Progenitor cell of endocrine pancreas (in vitro differentiated cells): ENCODE measurements at regions not wholly inside any gene's neighbourhood (a gene's known extent, or its start where the extent isn't known, plus 50 kb on each side); places are given as distances from the start of the nearest gene placed in this dataset.
"Not testable (repeated sequence)": the region's sequence is repeated elsewhere in the genome, so short reads cannot be mapped to it uniquely, and the experiment has no call there.

Experiments
- DNase-seq: peaks from one replicate; pipeline ENCODE4 v3.0.0; 2021; ENCODE audit warnings: low spot score; ENCODE audit not compliant: unreplicated experiment
- H3K27ac Mint-ChIP-seq: 2 replicates; pipeline ENCODE4 v1.8.0; 2021; ENCODE audit warnings: mild to moderate bottlenecking, moderate library complexity, mixed read lengths
- H3K27me3 Mint-ChIP-seq: 2 replicates; pipeline ENCODE4 v1.8.0; 2021; ENCODE audit warnings: mixed read lengths
- H3K36me3 Mint-ChIP-seq: 2 replicates; pipeline ENCODE4 v1.8.0; 2022; ENCODE audit warnings: mixed read lengths; ENCODE audit not compliant: insufficient read depth
- H3K4me1 Mint-ChIP-seq: 2 replicates; pipeline ENCODE4 v1.8.0; 2021; ENCODE audit warnings: low read depth, mixed read lengths
- H3K4me3 Mint-ChIP-seq: 2 replicates; pipeline ENCODE4 v1.8.0; 2021; ENCODE audit warnings: low read depth, mild to moderate bottlenecking, moderate library complexity, mixed read lengths
- H3K9me3 Mint-ChIP-seq: 2 replicates; pipeline ENCODE4 v1.8.0; 2021; ENCODE audit warnings: low read depth, mixed read lengths
- TF ChIP-seq, protein P1 (sequence below): fragments of 200-600 bp; sonication (generic); IDR thresholded peaks from one replicate; pipeline ENCODE4 v1.5.0; 2021; ENCODE audit warnings: antibody characterized with exemption, mild to moderate bottlenecking; ENCODE audit not compliant: unreplicated experiment

DNA sequence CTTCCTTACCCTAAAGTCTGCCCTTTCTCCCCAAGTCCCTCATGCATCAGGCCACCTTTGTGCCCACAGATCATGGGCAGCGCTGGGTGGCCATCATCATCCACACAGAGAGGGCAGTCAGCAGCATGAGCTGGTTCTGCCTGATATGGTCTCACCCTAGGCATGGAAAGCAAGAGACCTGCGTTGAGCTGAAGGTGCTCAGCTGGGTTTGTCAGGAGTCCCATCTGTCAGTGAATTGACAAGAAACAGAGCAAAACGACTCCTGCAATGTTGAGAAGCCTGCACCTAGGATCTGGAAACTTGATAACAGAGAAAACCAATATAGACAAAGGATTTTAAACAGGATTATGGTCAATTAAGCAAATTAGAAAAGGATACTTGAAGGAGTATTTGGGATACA, 242.7 kb upstream of the PRSS1 start:
- DNase-seq: no peak
- H3K27ac Mint-ChIP-seq: no peak overlapping the region
- H3K4me1 Mint-ChIP-seq: no peaks in the 10 kb centered on the region

DNA sequence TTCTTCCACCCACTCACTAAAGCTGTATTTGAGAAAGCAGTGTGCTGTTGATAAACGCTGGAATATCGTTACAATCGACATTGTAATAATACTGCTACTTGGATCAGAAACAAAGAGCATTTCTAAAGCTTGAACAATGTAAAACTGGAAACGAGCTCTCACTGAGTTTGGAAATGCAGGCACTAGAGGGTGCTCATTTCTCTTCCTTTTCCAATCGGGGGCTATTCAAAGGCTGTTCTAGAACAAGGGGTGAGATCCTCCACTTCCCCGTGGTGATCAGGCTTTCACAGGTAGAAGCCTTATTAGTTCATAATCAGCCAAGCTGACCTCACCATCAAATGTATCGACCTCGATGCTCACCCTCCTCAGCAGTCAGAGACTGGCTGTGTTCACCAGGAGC, 245.3 kb upstream of the PRSS1 start:
- H3K27ac Mint-ChIP-seq, H3K4me3 Mint-ChIP-seq, H3K4me1 Mint-ChIP-seq, H3K36me3 Mint-ChIP-seq, DNase-seq, H3K9me3 Mint-ChIP-seq: not testable (repeated sequence)
- H3K27me3 Mint-ChIP-seq: peaks cover 19% of the 10 kb centered on the region

More for the DNA sequence above, 242.7 kb upstream of the PRSS1 start:
- Mint-ChIP-seq H3K9me3 (no peaks in the 10 kb centered on the region), H3K27me3 (peaks cover 21% of the 10 kb centered on the region), H3K4me3 (no peak overlapping the region), H3K36me3 (no peaks in the 10 kb centered on the region)
- TF ChIP-seq, protein P1, sequence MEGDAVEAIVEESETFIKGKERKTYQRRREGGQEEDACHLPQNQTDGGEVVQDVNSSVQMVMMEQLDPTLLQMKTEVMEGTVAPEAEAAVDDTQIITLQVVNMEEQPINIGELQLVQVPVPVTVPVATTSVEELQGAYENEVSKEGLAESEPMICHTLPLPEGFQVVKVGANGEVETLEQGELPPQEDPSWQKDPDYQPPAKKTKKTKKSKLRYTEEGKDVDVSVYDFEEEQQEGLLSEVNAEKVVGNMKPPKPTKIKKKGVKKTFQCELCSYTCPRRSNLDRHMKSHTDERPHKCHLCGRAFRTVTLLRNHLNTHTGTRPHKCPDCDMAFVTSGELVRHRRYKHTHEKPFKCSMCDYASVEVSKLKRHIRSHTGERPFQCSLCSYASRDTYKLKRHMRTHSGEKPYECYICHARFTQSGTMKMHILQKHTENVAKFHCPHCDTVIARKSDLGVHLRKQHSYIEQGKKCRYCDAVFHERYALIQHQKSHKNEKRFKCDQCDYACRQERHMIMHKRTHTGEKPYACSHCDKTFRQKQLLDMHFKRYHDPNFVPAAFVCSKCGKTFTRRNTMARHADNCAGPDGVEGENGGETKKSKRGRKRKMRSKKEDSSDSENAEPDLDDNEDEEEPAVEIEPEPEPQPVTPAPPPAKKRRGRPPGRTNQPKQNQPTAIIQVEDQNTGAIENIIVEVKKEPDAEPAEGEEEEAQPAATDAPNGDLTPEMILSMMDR: no peak

DNA sequence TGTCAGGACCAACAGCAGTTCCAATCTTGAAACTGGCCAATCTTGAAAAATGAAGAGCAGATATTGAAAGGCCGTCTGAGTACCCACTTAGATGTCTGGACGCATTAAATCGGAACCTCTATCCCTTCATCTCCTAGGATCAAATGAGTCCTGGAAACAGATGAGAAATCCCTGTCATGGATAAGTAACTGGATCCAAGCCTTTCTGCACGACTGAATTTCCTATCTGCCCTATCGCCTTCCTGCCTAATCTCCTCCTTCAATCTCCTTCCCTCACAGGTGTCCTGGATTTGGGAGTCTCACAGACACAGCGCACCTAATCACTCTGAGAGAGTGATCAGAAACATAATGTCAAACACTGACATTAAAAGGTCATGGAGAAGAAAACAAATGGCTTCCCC, 245.2 kb upstream of the PRSS58 start:
- Mint-ChIP-seq H3K27me3 (peaks cover 18% of the 10 kb centered on the region), H3K9me3 (no peaks in the 10 kb centered on the region), H3K4me3 (no peak overlapping the region), H3K4me1 (no peaks in the 10 kb centered on the region), H3K27ac (no peak overlapping the region), H3K36me3 (no peaks in the 10 kb centered on the region)
- TF ChIP-seq, protein P1: no peak
- DNase-seq: no peak

DNA sequence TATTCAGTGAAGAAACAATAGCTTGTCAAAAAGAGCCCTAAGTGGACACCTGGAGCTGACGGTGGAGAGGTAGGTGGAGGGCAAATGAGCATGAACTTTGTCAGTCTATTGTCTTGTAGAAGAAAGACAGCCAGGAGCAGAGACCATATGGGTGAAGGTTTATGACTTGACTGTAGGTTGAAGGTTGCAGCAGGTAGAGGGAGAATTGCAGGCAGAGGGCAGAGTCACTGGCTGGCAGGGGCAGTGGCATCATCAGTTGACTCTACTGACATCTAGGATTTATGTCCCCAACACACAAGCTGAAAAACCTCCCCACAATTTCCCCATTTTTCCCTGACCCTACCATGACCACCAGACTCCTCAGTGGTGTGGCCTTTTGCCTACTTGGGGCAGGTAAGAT, 243.6 kb upstream of the PRSS58 start:
- TF ChIP-seq, protein P1: no peak
- H3K36me3 Mint-ChIP-seq: no peaks in the 10 kb centered on the region
- no peak for DNase-seq
- no peak overlapping the region for H3K27ac Mint-ChIP-seq
- H3K4me1 Mint-ChIP-seq: no peaks in the 10 kb centered on the region
- H3K4me3 Mint-ChIP-seq: no peak overlapping the region
- H3K27me3 Mint-ChIP-seq: peaks cover 28% of the 10 kb centered on the region
- H3K9me3 Mint-ChIP-seq: no peaks in the 10 kb centered on the region

DNA sequence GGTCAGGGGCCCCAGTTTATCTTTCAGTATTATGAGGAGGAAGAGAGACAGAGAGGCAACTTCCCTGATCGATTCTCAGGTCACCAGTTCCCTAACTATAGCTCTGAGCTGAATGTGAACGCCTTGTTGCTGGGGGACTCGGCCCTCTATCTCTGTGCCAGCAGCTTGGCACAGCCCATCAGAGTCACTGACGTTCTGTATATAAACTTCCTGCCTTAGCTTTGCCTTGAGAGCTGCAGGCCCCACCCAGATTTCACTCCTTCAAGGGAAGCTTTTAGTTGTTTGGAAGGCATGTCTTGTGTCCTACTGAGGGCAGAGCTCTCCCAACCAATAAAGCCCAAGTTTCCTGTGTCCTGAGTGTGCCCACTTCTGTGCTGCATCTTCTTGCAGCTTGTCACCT, 242.5 kb upstream of the PRSS58 start:
- no peak overlapping the region for H3K27ac Mint-ChIP-seq
- no peak for DNase-seq
- no peaks in the 10 kb centered on the region for H3K9me3 Mint-ChIP-seq
- no peak overlapping the region for H3K4me3 Mint-ChIP-seq
- H3K36me3 Mint-ChIP-seq: no peaks in the 10 kb centered on the region
- no peaks in the 10 kb centered on the region for H3K4me1 Mint-ChIP-seq
- TF ChIP-seq, protein P1: no peak
- peaks cover 39% of the 10 kb centered on the region for H3K27me3 Mint-ChIP-seq

DNA sequence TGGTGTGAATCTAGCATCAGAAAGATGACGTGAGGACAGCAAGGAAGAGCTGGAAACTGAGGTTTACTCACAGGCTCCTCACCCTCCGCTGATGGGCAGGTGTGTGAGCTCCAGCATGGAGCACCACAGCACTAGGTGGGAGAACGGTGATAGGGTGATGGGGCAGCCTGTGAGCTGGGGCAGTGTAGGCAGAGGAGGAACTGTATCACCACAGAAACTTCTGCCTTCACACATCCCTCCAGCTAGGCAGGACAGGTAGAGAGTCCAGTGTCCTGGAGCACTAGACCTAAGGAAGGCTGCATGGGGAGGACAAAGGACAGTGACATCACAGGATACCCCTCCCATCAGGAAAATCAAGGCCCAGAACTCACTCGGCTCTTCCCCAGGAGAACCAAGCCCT, 241.8 kb upstream of the PRSS58 start:
- Mint-ChIP-seq H3K27me3 (peaks cover 41% of the 10 kb centered on the region), H3K9me3 (no peaks in the 10 kb centered on the region), H3K4me1 (no peaks in the 10 kb centered on the region), H3K36me3 (no peaks in the 10 kb centered on the region), H3K4me3 (no peak overlapping the region), H3K27ac (no peak overlapping the region)
- TF ChIP-seq, protein P1: no peak
- no peak for DNase-seq
